ENCODE measurements at regions not wholly inside any gene's neighbourhood (a gene's known extent, or its start where the extent isn't known, plus 50 kb on each side); places are given as distances from the start of the nearest gene placed in this dataset.

- DNase-seq (ENCODE audit: low spot score), result peak; percentile 83
Measured at GRCh38 chr11:119474682-119475596, 52.0 kb upstream of the THY1 start.

GRCh38 chr11:119473901-119474681 is 51.1 kb upstream of the THY1 start:
- DNase-seq (ENCODE audit: low spot score), result no peak

- DNase-seq (ENCODE audit: low spot score), result no peak
Measured at GRCh38 chr11:119473226-119473625, 50.3 kb upstream of the THY1 start.

GRCh38 chr11:119472856-119473222 is 49.9 kb upstream of the THY1 start:
- DNase-seq (ENCODE audit: low spot score), result no peak

Measured in AG20443 (cell line).